WERI-Rb-1 (cell line): ENCODE measurements at regions not wholly inside any gene's neighbourhood (a gene's known extent, or its start where the extent isn't known, plus 50 kb on each side); places are given as distances from the start of the nearest gene placed in this dataset.

Source experiments
- DNase-seq: peaks from one replicate; pipeline ENCODE4 v3.0.0-alpha.2; 2020
- H3K27ac ChIP-seq: fragments of 250-450 bp; sonication (Bioruptor Pico); 2 replicates; pipeline ENCODE4 v1.5.1; 2020; ENCODE audit warnings: mild to moderate bottlenecking, moderate library complexity
- H3K27me3 ChIP-seq: fragments of 250-450 bp; sonication (Bioruptor Pico); 2 replicates; pipeline ENCODE4 v1.5.1; 2021; ENCODE audit warnings: mild to moderate bottlenecking, low read depth, moderate library complexity; ENCODE audit not compliant: insufficient read depth, severe bottlenecking
- H3K36me3 ChIP-seq: fragments of 250-450 bp; sonication (Bioruptor Pico); 2 replicates; pipeline ENCODE4 v1.5.1; 2020; ENCODE audit warnings: mild to moderate bottlenecking, moderate library complexity
- H3K4me3 ChIP-seq: 2 replicates; pipeline ENCODE4 v1.5.1; 2011; ENCODE audit warnings: low read depth, mild to moderate bottlenecking, control low read depth, low read length
- H3K9me3 ChIP-seq: fragments of 250-450 bp; sonication (Bioruptor Pico); 2 replicates; pipeline ENCODE4 v1.5.1; 2021; ENCODE audit warnings: mild to moderate bottlenecking, moderate library complexity; ENCODE audit not compliant: severe bottlenecking
- CTCF ChIP-seq: IDR thresholded peaks from 2 replicates; pipeline ENCODE4 v1.5.1; 2011; ENCODE audit warnings: low read depth, mild to moderate bottlenecking, control low read depth, inconsistent platforms, low read length

GRCh38 chr1:39106801-39107327, 80.7 kb downstream of the NDUFS5 start:
- H3K27ac ChIP-seq, result no peak overlapping the region
- no peak for TF ChIP-seq CTCF
- no peak for DNase-seq
- peak overlapping the region; percentile 74; the same call in 1 of the 2 replicates for H3K4me3 ChIP-seq
- no peaks in the 10 kb centered on the region for H3K36me3 ChIP-seq
- no peaks in the 10 kb centered on the region for H3K27me3 ChIP-seq
- H3K9me3 ChIP-seq, result no peaks in the 10 kb centered on the region

GRCh38 chr1:39107341-39108290, 81.5 kb downstream of the NDUFS5 start:
- H3K27ac ChIP-seq, result no peak overlapping the region
- no peak for TF ChIP-seq CTCF
- H3K36me3 ChIP-seq, result no peaks in the 10 kb centered on the region
- H3K27me3 ChIP-seq, result no peaks in the 10 kb centered on the region
- no peak for DNase-seq
- H3K4me3 ChIP-seq, result no peak overlapping the region
- no peaks in the 10 kb centered on the region for H3K9me3 ChIP-seq

- no peak for TF ChIP-seq CTCF
- DNase-seq, result no peak
- Histone ChIP-seq H3K36me3 (no peaks in the 10 kb centered on the region), H3K27me3 (no peaks in the 10 kb centered on the region), H3K9me3 (no peaks in the 10 kb centered on the region), H3K27ac (no peak overlapping the region), H3K4me3 (no peak overlapping the region)
These were observed 83.5 kb downstream of the NDUFS5 start for GRCh38 chr1:39109644-39110043.

GRCh38 chr1:39110325-39110851, 84.2 kb downstream of the NDUFS5 start:
- Histone ChIP-seq H3K4me3 (no peak overlapping the region), H3K9me3 (no peaks in the 10 kb centered on the region), H3K27ac (no peak overlapping the region), H3K27me3 (no peaks in the 10 kb centered on the region), H3K36me3 (no peaks in the 10 kb centered on the region)
- DNase-seq, result no peak
- no peak for TF ChIP-seq CTCF

GRCh38 chr1:39110882-39111281, 84.7 kb downstream of the NDUFS5 start:
- no peak for DNase-seq
- H3K27me3 ChIP-seq, result no peaks in the 10 kb centered on the region
- H3K36me3 ChIP-seq, result no peaks in the 10 kb centered on the region
- no peak for TF ChIP-seq CTCF
- no peak overlapping the region for H3K27ac ChIP-seq
- H3K4me3 ChIP-seq, result no peak overlapping the region
- H3K9me3 ChIP-seq, result no peaks in the 10 kb centered on the region
